ENCODE measurements at regions not wholly inside any gene's neighbourhood (a gene's known extent, or its start where the extent isn't known, plus 50 kb on each side); places are given as distances from the start of the nearest gene placed in this dataset.

- TF ChIP-seq CTCF (IDR thresholded peaks at IDR 0.05 in 4 of 5, conservative IDR thresholded peaks at IDR 0.05 in 1 of 5) = no peak
- TF ChIP-seq POLR2A (IDR thresholded peaks at IDR 0.05) = no peak
Measured at GRCh38 chr4:184320631-184321030, 103.0 kb upstream of the ENPP6 start.

Measured in gastrocnemius medialis (tissue), 4 donors.